Activated CD8-positive, alpha-beta T cell treated with anti-CD3 and anti-CD28 coated beads for 36 hours (primary cell): ENCODE measurements at regions not wholly inside any gene's neighbourhood (a gene's known extent, or its start where the extent isn't known, plus 50 kb on each side); places are given as distances from the start of the nearest gene placed in this dataset.
A peak's percentile ranks its signal among the peaks of the same experiment; 100 is the strongest.
"Not testable (repeated sequence)": the region's sequence is repeated elsewhere in the genome, so short reads cannot be mapped to it uniquely, and the experiment has no call there.

Source experiments
- ATAC-seq: fragments of 200-7000 bp; cut with Tn5 transposase; one replicate; pipeline ENCODE4 v1.10.0; 2021; ENCODE audit warnings: mild to moderate bottlenecking, moderate library complexity
- CTCF ChIA-PET: fragments of 350-600 bp; sonication (Branson Sonifier 250); formaldehyde crosslinking; loops from one replicate; lab custom pipeline; 2021; ENCODE audit warnings: antibody characterized with exemption; lab: Charles Lee
- POLR2A ChIA-PET: fragments of 350-600 bp; sonication (Branson Sonifier 250); formaldehyde crosslinking; loops from one replicate; lab custom pipeline; 2021; ENCODE audit warnings: antibody characterized with exemption; lab: Charles Lee
- DNase-seq: peaks from one replicate; pipeline ENCODE4 v3.0.0-alpha.2; 2020
- H3K27ac Mint-ChIP-seq: one replicate; pipeline ENCODE4 v1.8.0; 2021; ENCODE audit warnings: mild to moderate bottlenecking, mixed read lengths
- H3K27me3 Mint-ChIP-seq: one replicate; pipeline ENCODE4 v1.8.0; 2021; ENCODE audit warnings: mixed read lengths
- H3K36me3 Mint-ChIP-seq: one replicate; pipeline ENCODE4 v1.8.0; 2021; ENCODE audit warnings: low read depth, mixed read lengths
- H3K4me1 Mint-ChIP-seq: one replicate; pipeline ENCODE4 v1.8.0; 2021; ENCODE audit warnings: low read depth, mixed read lengths
- H3K4me3 Mint-ChIP-seq: one replicate; pipeline ENCODE4 v1.8.0; 2021; ENCODE audit warnings: mild to moderate bottlenecking, moderate library complexity, mixed read lengths
- H3K9me3 Mint-ChIP-seq: one replicate; pipeline ENCODE4 v1.8.0; 2021; ENCODE audit warnings: mixed read lengths
- CTCF ChIP-seq: fragments of 200-600 bp; IDR thresholded peaks from one replicate; pipeline ENCODE4 v1.8.0; 2022; ENCODE audit warnings: antibody characterized with exemption, mild to moderate bottlenecking
- intact Hi-C: fragments of 100-400 bp; cut with micrococcal nuclease; formaldehyde crosslinking; loops from one replicate; pipeline ENCODE4 v1.10.0; 2022

- H3K4me3 Mint-ChIP-seq, POLR2A ChIA-PET, DNase-seq, CTCF ChIA-PET, H3K27me3 Mint-ChIP-seq, H3K27ac Mint-ChIP-seq, ATAC-seq, intact Hi-C loops: not testable (repeated sequence)
- H3K4me1 Mint-ChIP-seq: peaks cover 11% of the 10 kb centered on the region
- H3K36me3 Mint-ChIP-seq: peaks cover 68% of the 10 kb centered on the region
- peaks cover 19% of the 10 kb centered on the region for H3K9me3 Mint-ChIP-seq
Observed at GRCh38 chr3:197618408-197618807, 62.6 kb upstream of the BDH1 start.

GRCh38 chr3:197615430-197615829 lies 59.7 kb upstream of the BDH1 start:
- intact Hi-C loops: no loop called here
- CTCF ChIA-PET: interaction anchor here (1.2 kb wide), 1 partner anchor 17 kb away, joined by 7 read pairs; no protein-coding TSS in a partner anchor

GRCh38 chr3:197614134-197614533 lies 58.4 kb upstream of the BDH1 start:
- H3K4me1 Mint-ChIP-seq: peaks cover 25% of the 10 kb centered on the region
- POLR2A ChIA-PET: interaction anchor here (0.8 kb wide), 1 partner anchor 15 kb away, joined by 3 read pairs; no protein-coding TSS in a partner anchor

More at GRCh38 chr3:197615430-197615829, 59.7 kb upstream of the BDH1 start:
- no peak for ATAC-seq
- no peak for DNase-seq
- Mint-ChIP-seq H3K4me1 (peaks cover 21% of the 10 kb centered on the region), H3K9me3 (peaks cover 19% of the 10 kb centered on the region), H3K27me3 (no peaks in the 10 kb centered on the region), H3K4me3 (no peak overlapping the region), H3K27ac (no peak overlapping the region), H3K36me3 (peaks cover 71% of the 10 kb centered on the region)
- no peak for TF ChIP-seq CTCF
- POLR2A ChIA-PET: no interaction called here

GRCh38 chr3:197613199-197613598 lies 57.4 kb upstream of the BDH1 start:
- peak; percentile 91 for ATAC-seq
- intact Hi-C loops: no loop called here

More at GRCh38 chr3:197614134-197614533, 58.4 kb upstream of the BDH1 start:
- Mint-ChIP-seq H3K27ac (peak overlapping the region; percentile 90), H3K9me3 (peaks cover 19% of the 10 kb centered on the region), H3K36me3 (peaks cover 73% of the 10 kb centered on the region)
- DNase-seq, intact Hi-C loops, H3K4me3 Mint-ChIP-seq, ATAC-seq, H3K27me3 Mint-ChIP-seq: not testable (repeated sequence)
- CTCF ChIA-PET: interaction anchor here (0.8 to 8.1 kb wide), 2 partner anchors 15 to 357 kb away, joined by 3 to 96 read pairs; no protein-coding TSS in a partner anchor

GRCh38 chr3:197611255-197611654 lies 55.5 kb upstream of the BDH1 start:
- H3K27ac Mint-ChIP-seq: peak overlapping the region; percentile 74
- H3K36me3 Mint-ChIP-seq: peaks cover 63% of the 10 kb centered on the region
- intact Hi-C loops: no loop called here
- H3K4me3 Mint-ChIP-seq: no peak overlapping the region
- POLR2A ChIA-PET: interaction anchor here (0.7 to 1.1 kb wide), 4 partner anchors 10 to 25 kb away, joined by 3 read pairs; no protein-coding TSS in a partner anchor
- DNase-seq: no peak
- TF ChIP-seq CTCF: no peak
- CTCF ChIA-PET: interaction anchor here (8.1 kb wide), 1 partner anchor 12 kb away, joined by 96 read pairs; no protein-coding TSS in a partner anchor
- H3K9me3 Mint-ChIP-seq: peaks cover 17% of the 10 kb centered on the region
- H3K4me1 Mint-ChIP-seq: peaks cover 25% of the 10 kb centered on the region
- H3K27me3 Mint-ChIP-seq: no peaks in the 10 kb centered on the region
- no peak for ATAC-seq

More at GRCh38 chr3:197613199-197613598, 57.4 kb upstream of the BDH1 start:
- Mint-ChIP-seq H3K27ac (peak overlapping the region; percentile 90), H3K4me1 (peaks cover 25% of the 10 kb centered on the region), H3K27me3 (no peaks in the 10 kb centered on the region), H3K4me3 (no peak overlapping the region), H3K36me3 (peaks cover 68% of the 10 kb centered on the region), H3K9me3 (peaks cover 19% of the 10 kb centered on the region)
- POLR2A ChIA-PET: interaction anchor here (0.6 kb wide), 1 partner anchor 10 kb away, joined by 3 read pairs; no protein-coding TSS in a partner anchor
- TF ChIP-seq CTCF: no peak
- CTCF ChIA-PET: interaction anchor here (1.3 to 8.1 kb wide), 2 partner anchors 14 to 112 kb away, joined by 3 to 96 read pairs; no protein-coding TSS in a partner anchor
- peak; percentile 74 for DNase-seq

- Mint-ChIP-seq H3K4me1 (peaks cover 8% of the 10 kb centered on the region), H3K9me3 (no peaks in the 10 kb centered on the region), H3K4me3 (no peak overlapping the region), H3K36me3 (peaks cover 32% of the 10 kb centered on the region), H3K27ac (no peak overlapping the region), H3K27me3 (no peaks in the 10 kb centered on the region)
- intact Hi-C loops: no loop called here
- TF ChIP-seq CTCF: no peak
- ChIA-PET POLR2A (no interaction called here), CTCF (interaction anchor here (8.1 kb wide), 1 partner anchor 7 kb away, joined by 96 read pairs; no protein-coding TSS in a partner anchor)
- ATAC-seq (no peak), DNase-seq (no peak)
Observed at GRCh38 chr3:197606468-197606867, 50.7 kb upstream of the BDH1 start.
